Neural progenitor cell (in vitro differentiated cells): ENCODE measurements at regions not wholly inside any gene's neighbourhood (a gene's known extent, or its start where the extent isn't known, plus 50 kb on each side); places are given as distances from the start of the nearest gene placed in this dataset.

Experiments used
- DNase-seq: peaks from one replicate; pipeline ENCODE4 v3.0.0-alpha.2; 2016; ENCODE audit warnings: low spot score
- H2AFZ ChIP-seq: fragments of 200-600 bp; sonication (generic); replicated peaks from 2 replicates; pipeline ENCODE4 v1.6.1; 2016; ENCODE audit warnings: antibody characterized with exemption
- H3F3A ChIP-seq: fragments of 200-600 bp; sonication (generic); 2 replicates; pipeline ENCODE4 v1.6.1; 2016; ENCODE audit warnings: antibody characterized with exemption, low read depth
- H3K27ac ChIP-seq: fragments of 200-600 bp; sonication (generic); 2 replicates; pipeline ENCODE4 v1.5.1; 2016; ENCODE audit warnings: mild to moderate bottlenecking
- H3K27me3 ChIP-seq: fragments of 200-600 bp; sonication (generic); 2 replicates; pipeline ENCODE4 v1.6.1; 2016; ENCODE audit warnings: mild to moderate bottlenecking, moderate library complexity
- H3K36me3 ChIP-seq: fragments of 200-600 bp; sonication (generic); 2 replicates; pipeline ENCODE4 v1.5.1; 2016
- H3K4me1 ChIP-seq: fragments of 200-600 bp; sonication (generic); 2 replicates; pipeline ENCODE4 v1.6.1; 2016; ENCODE audit warnings: mixed run types
- H3K4me2 ChIP-seq: fragments of 200-600 bp; sonication (generic); 2 replicates; pipeline ENCODE4 v1.6.1; 2016
- H3K4me3 ChIP-seq: fragments of 200-600 bp; sonication (generic); 2 replicates; pipeline ENCODE4 v1.5.1; 2016
- H3K79me2 ChIP-seq: fragments of 200-600 bp; sonication (generic); 2 replicates; pipeline ENCODE4 v1.6.1; 2016; ENCODE audit warnings: low read depth
- H3K9ac ChIP-seq: fragments of 200-600 bp; sonication (generic); 2 replicates; pipeline ENCODE4 v1.6.1; 2016
- H3K9me3 ChIP-seq: fragments of 200-600 bp; sonication (generic); 2 replicates; pipeline ENCODE4 v1.5.1; 2016; ENCODE audit warnings: low read depth
- H4K20me1 ChIP-seq: fragments of 200-600 bp; sonication (generic); 2 replicates; pipeline ENCODE4 v1.6.1; 2016; ENCODE audit warnings: low read depth
- H3K27ac Mint-ChIP-seq: 3 replicates; pipeline ENCODE4 v1.8.0; 2021; ENCODE audit warnings: mixed read lengths
- H3K27me3 Mint-ChIP-seq: 2 replicates; pipeline ENCODE4 v1.8.0; 2022; ENCODE audit warnings: low read depth, mild to moderate bottlenecking, inconsistent platforms, moderate library complexity, mixed read lengths; ENCODE audit not compliant: insufficient read depth
- H3K36me3 Mint-ChIP-seq: 3 replicates; pipeline ENCODE4 v1.8.0; 2021; ENCODE audit warnings: mixed read lengths
- H3K4me1 Mint-ChIP-seq: 3 replicates; pipeline ENCODE4 v1.8.0; 2021; ENCODE audit warnings: mixed read lengths
- H3K4me3 Mint-ChIP-seq: 3 replicates; pipeline ENCODE4 v1.8.0; 2021; ENCODE audit warnings: mild to moderate bottlenecking, moderate library complexity, mixed read lengths
- H3K9me3 Mint-ChIP-seq: 3 replicates; pipeline ENCODE4 v1.8.0; 2020; ENCODE audit warnings: mixed read lengths
- CTCF ChIP-seq: fragments of 200-600 bp; sonication (generic); IDR thresholded peaks from 2 replicates; pipeline ENCODE4 v1.5.1; 2017; ENCODE audit warnings: antibody characterized with exemption, mild to moderate bottlenecking
- EZH2 ChIP-seq: fragments of 200-600 bp; sonication (generic); IDR thresholded peaks from 2 replicates; pipeline ENCODE4 v1.6.1; 2017; ENCODE audit warnings: antibody characterized with exemption, mild to moderate bottlenecking, moderate library complexity
- EZH2phosphoT487 ChIP-seq: fragments of 200-600 bp; sonication (generic); IDR thresholded peaks from 2 replicates; pipeline ENCODE4 v1.6.1; 2017; ENCODE audit warnings: antibody characterized with exemption

GRCh38 chr12:47493801-47494200 lies 212.0 kb downstream of the RPAP3 start:
- Histone ChIP-seq H3K4me1 (no peaks in the 10 kb centered on the region), H3K4me3 (no peak overlapping the region), H3F3A (no peaks in the 10 kb centered on the region), H3K9me3 (no peaks in the 10 kb centered on the region), H3K27me3 (no peaks in the 10 kb centered on the region), H3K4me2 (no peak overlapping the region), H3K27ac (no peak overlapping the region), H3K79me2 (no peaks in the 10 kb centered on the region), H3K36me3 (no peaks in the 10 kb centered on the region), H4K20me1 (no peaks in the 10 kb centered on the region), H2AFZ (no peak overlapping the region), H3K9ac (no peak overlapping the region)
- DNase-seq: no peak
- TF ChIP-seq EZH2phosphoT487: no peak
- TF ChIP-seq CTCF: no peak
- TF ChIP-seq EZH2: no peak
- no peak overlapping the region for H3K27ac Mint-ChIP-seq
- no peaks in the 10 kb centered on the region for H3K4me1 Mint-ChIP-seq
- no peaks in the 10 kb centered on the region for H3K27me3 Mint-ChIP-seq
- H3K9me3 Mint-ChIP-seq: peaks cover 2% of the 10 kb centered on the region
- H3K4me3 Mint-ChIP-seq: no peak overlapping the region
- no peaks in the 10 kb centered on the region for H3K36me3 Mint-ChIP-seq

- H4K20me1 ChIP-seq: no peaks in the 10 kb centered on the region
- no peaks in the 10 kb centered on the region for H3F3A ChIP-seq
- H3K36me3 Mint-ChIP-seq: no peaks in the 10 kb centered on the region
- no peaks in the 10 kb centered on the region for H3K4me1 Mint-ChIP-seq
- H3K4me2 ChIP-seq: no peak overlapping the region
- no peak overlapping the region for H2AFZ ChIP-seq
- H3K36me3 ChIP-seq: no peaks in the 10 kb centered on the region
- no peak overlapping the region for H3K4me3 Mint-ChIP-seq
- H3K4me3 ChIP-seq: no peak overlapping the region
- H3K9me3 Mint-ChIP-seq: peaks cover 11% of the 10 kb centered on the region
- DNase-seq: no peak
- no peaks in the 10 kb centered on the region for H3K79me2 ChIP-seq
- no peak overlapping the region for H3K27ac ChIP-seq
- no peaks in the 10 kb centered on the region for H3K9me3 ChIP-seq
- H3K4me1 ChIP-seq: no peaks in the 10 kb centered on the region
- TF ChIP-seq CTCF (no peak), EZH2 (no peak), EZH2phosphoT487 (no peak)
- no peak overlapping the region for H3K27ac Mint-ChIP-seq
- H3K27me3 ChIP-seq: no peaks in the 10 kb centered on the region
- peaks cover 1% of the 10 kb centered on the region for H3K27me3 Mint-ChIP-seq
- H3K9ac ChIP-seq: no peak overlapping the region
These were observed 214.1 kb downstream of the RPAP3 start for GRCh38 chr12:47491516-47492305.

- Mint-ChIP-seq H3K27me3 (peaks cover 3% of the 10 kb centered on the region), H3K4me1 (no peaks in the 10 kb centered on the region), H3K36me3 (no peaks in the 10 kb centered on the region), H3K27ac (no peak overlapping the region), H3K4me3 (no peak overlapping the region), H3K9me3 (peaks cover 13% of the 10 kb centered on the region)
- H2AFZ ChIP-seq: no peak overlapping the region
- TF ChIP-seq CTCF (no peak), EZH2phosphoT487 (no peak), EZH2 (no peak)
- no peak overlapping the region for H3K4me3 ChIP-seq
- H3K9me3 ChIP-seq: no peaks in the 10 kb centered on the region
- H3K36me3 ChIP-seq: no peaks in the 10 kb centered on the region
- H3F3A ChIP-seq: no peaks in the 10 kb centered on the region
- H3K27ac ChIP-seq: no peak overlapping the region
- no peak overlapping the region for H3K9ac ChIP-seq
- H3K4me2 ChIP-seq: no peak overlapping the region
- no peaks in the 10 kb centered on the region for H3K27me3 ChIP-seq
- DNase-seq: no peak
- no peaks in the 10 kb centered on the region for H4K20me1 ChIP-seq
- H3K4me1 ChIP-seq: no peaks in the 10 kb centered on the region
- no peaks in the 10 kb centered on the region for H3K79me2 ChIP-seq
These were observed 216.9 kb downstream of the RPAP3 start for GRCh38 chr12:47488888-47489287.
